Stimulated activated CD4-positive, alpha-beta T cell treated with anti-CD3 and anti-CD28 coated beads, Interleukin-1b, Interleukin-23, amount 100 ng/mL, for 4 hours (primary cell): ENCODE measurements at regions not wholly inside any gene's neighbourhood (a gene's known extent, or its start where the extent isn't known, plus 50 kb on each side); places are given as distances from the start of the nearest gene placed in this dataset.
"Not testable (repeated sequence)": the region's sequence is repeated elsewhere in the genome, so short reads cannot be mapped to it uniquely, and the experiment has no call there.

ENCODE experiments used
- DNase-seq, 2 donors: peaks; one replicate each; pipeline ENCODE4 v3.0.0-alpha.2; 2020; ENCODE audit warnings: low read depth in 2 of 2

DNA sequence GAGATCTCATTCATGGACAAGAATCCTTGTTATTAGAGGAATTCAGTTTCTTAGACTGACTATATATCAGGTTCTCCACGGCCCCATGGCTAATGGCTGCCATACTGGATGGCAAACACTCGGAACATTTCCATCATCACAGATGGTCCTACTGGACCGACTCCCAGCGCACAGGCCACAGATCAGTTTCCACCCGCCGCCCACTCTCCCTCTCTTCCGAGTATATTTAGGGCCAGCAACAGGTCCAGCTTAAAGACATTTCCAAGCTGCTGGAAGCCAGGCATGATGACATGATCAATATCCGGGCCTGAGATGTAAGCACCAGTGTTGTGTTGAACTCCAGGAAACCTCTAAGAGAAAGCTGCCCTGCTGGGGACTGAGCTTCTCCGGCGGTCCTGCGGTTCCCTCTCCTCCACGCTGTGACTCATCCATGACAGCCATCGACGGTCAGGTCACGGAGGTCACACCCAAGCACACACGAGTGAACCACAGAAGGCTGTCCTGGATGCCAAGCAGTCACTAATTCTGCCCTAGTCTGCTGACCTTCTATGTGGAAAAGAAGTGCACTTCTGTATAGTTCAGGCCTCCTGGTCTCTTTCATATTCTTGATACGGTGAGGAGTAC, 64.4 kb upstream of the LPCAT1 start:
- not testable (repeated sequence) for DNase-seq

- DNase-seq: not testable (repeated sequence)
Observed at GRCh38 chr5:1583081-1583875, 59.5 kb upstream of the LPCAT1 start.

DNA sequence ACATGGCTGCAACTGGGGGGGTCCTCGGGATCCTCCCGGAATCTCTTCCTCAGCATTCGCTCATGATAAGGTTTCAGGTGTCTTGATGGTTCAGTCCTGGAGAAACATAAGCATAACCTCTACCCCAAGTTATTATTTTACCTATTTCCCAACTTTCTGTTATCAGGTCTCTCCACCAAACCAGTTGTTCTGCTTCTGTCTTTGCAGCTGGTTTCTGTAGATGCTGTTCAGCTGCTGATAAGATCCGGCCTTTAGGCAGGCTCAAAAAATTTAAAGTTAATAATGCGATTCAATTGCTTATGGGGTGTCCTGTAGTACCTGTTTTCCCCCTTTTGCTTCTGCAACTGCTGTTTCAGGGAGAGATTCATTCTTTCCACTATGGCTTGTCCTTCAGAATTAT, 55.6 kb upstream of the LPCAT1 start:
- not testable (repeated sequence) for DNase-seq

GRCh38 chr5:1576851-1577250, 53.1 kb upstream of the LPCAT1 start:
- DNase-seq: not testable (repeated sequence)

- DNase-seq: not testable (repeated sequence)
Observed at GRCh38 chr5:1575991-1576714, 52.4 kb upstream of the LPCAT1 start.

GRCh38 chr5:1575491-1575890, 51.7 kb upstream of the LPCAT1 start:
- DNase-seq: not testable (repeated sequence)

DNA sequence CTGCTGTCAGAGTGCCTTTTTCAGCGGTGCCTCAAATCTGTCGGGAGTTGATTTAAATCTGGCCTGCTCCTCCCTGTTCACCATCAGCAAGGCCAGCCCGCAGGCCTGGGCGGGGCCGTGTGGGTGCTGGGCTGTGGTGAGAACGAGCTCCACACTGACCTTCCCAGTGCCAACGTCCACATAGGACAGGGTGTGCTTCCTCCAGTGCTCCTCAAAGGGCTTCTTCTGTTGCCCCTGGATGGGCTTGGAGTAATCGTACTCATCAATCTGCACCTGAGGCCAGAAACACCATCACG, 50.2 kb upstream of the LPCAT1 start:
- not testable (repeated sequence) for DNase-seq

DNA sequence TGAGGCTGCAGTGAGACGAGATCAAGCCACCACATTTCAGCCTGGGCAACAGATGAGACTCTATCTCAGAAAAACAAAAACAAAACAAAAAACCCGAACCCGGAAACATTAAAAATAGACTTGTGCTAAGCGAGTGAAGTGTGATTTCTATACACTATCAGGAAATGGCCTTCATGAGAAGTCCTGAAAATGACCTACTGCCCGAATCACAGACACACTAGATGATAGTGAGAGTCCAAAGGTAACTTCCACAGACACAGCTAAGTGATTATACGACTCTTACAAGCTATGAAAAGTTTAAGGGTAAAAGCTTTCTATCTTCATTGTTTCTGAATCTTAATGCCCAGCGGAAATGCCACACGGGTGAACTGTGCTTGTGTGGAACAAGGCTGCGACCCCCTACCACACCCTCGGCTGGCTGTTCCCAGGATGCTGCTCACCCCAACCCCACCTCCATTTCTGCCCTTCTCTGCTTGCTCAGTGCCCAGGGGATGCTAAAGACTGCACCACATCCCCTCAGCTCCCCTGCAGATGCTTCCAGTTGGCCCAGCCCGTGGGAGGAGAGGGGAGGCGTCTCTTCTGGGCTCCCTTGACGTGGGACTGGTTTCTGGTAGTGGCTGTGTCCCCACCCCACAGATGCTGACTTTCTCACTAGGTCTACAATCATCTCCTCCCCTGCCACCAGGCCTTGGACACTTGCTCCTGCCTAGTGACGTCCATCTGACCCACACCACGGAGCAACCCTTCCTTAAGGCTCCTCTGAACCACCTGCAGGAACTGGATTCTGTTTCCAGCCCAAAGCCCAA, 49.7 kb upstream of the LPCAT1 start:
- not testable (repeated sequence) for DNase-seq
